Vagina (tissue), 2 donors: ENCODE measurements at regions not wholly inside any gene's neighbourhood (a gene's known extent, or its start where the extent isn't known, plus 50 kb on each side); places are given as distances from the start of the nearest gene placed in this dataset.

Experiments used
- CTCF ChIP-seq, 3 experiments: fragments of 450-650 bp in 2 of 3; fragments of 200-600 bp in 1 of 3; sonication (generic) in 1 of 3; IDR thresholded peaks; one replicate each; pipeline ENCODE4 v1.5.1; 2017 to 2019; ENCODE audit warnings: antibody characterized with exemption in 3 of 3, mild to moderate bottlenecking in 2 of 3, moderate library complexity in 2 of 3
- POLR2AphosphoS5 ChIP-seq, 2 donors: sonication (generic); formaldehyde crosslinking; IDR thresholded peaks; one replicate each; pipeline ENCODE4 v1.9.0; 2017; ENCODE audit warnings: antibody characterized with exemption in 2 of 2, mild to moderate bottlenecking in 2 of 2, low read depth in 1 of 2; ENCODE audit not compliant: insufficient read depth in 1 of 2

- TF ChIP-seq CTCF (IDR thresholded peaks at IDR 0.05), result no peak
- no peak for TF ChIP-seq POLR2AphosphoS5 (IDR thresholded peaks at IDR 0.05; ENCODE audit: insufficient read depth in 1 of 2, low read depth in 1 of 2)
Observed at GRCh38 chr5:43804041-43804440, 201.1 kb downstream of the NNT start.
